Nephron progenitor cell (in vitro differentiated cells): ENCODE measurements at regions not wholly inside any gene's neighbourhood (a gene's known extent, or its start where the extent isn't known, plus 50 kb on each side); places are given as distances from the start of the nearest gene placed in this dataset.

Experiments used
- DNase-seq: peaks from one replicate; pipeline ENCODE4 v3.0.0; 2021
- H3K27ac Mint-ChIP-seq: 2 replicates; pipeline ENCODE4 v1.8.0; 2021; ENCODE audit warnings: mild to moderate bottlenecking, moderate library complexity, mixed read lengths
- H3K27me3 Mint-ChIP-seq: 2 replicates; pipeline ENCODE4 v1.8.0; 2021; ENCODE audit warnings: mild to moderate bottlenecking, low read depth, mixed read lengths; ENCODE audit not compliant: poor library complexity
- H3K36me3 Mint-ChIP-seq: 2 replicates; pipeline ENCODE4 v1.8.0; 2021; ENCODE audit warnings: low read depth, mixed read lengths
- H3K4me1 Mint-ChIP-seq: 2 replicates; pipeline ENCODE4 v1.8.0; 2021; ENCODE audit warnings: mixed read lengths
- H3K4me3 Mint-ChIP-seq: 2 replicates; pipeline ENCODE4 v1.8.0; 2021; ENCODE audit warnings: mild to moderate bottlenecking, moderate library complexity, mixed read lengths
- H3K9me3 Mint-ChIP-seq: 2 replicates; pipeline ENCODE4 v1.8.0; 2021; ENCODE audit warnings: mild to moderate bottlenecking, moderate library complexity, mixed read lengths
- TF ChIP-seq, protein P1 (sequence below): fragments of 200-600 bp; sonication (generic); IDR thresholded peaks from 2 replicates; pipeline ENCODE4 v1.5.0; 2021; ENCODE audit warnings: antibody characterized with exemption

DNA sequence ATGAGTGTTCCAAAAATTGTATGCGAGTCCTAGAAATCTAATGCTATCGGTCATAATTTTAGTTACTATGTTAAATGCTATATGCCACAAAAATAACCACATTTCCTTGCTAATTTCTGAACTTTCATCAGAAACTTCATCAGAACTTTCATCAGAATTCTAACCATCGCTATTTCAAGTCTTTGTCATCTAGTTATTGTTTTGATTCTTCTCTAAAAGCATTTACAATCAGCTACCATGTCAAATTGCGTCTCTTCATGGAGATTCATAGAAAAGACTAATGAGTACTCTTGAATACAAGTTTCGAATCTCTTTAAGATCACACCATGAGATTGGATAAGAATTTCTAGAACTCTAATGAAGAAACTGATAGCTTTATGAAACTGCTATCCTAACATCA lies 52.7 kb upstream of the TM9SF2 start:
- no peak for DNase-seq
- H3K4me3 Mint-ChIP-seq = no peak overlapping the region
- H3K27ac Mint-ChIP-seq = no peak overlapping the region
- H3K27me3 Mint-ChIP-seq = peaks cover 8% of the 10 kb centered on the region
- TF ChIP-seq, protein P1, sequence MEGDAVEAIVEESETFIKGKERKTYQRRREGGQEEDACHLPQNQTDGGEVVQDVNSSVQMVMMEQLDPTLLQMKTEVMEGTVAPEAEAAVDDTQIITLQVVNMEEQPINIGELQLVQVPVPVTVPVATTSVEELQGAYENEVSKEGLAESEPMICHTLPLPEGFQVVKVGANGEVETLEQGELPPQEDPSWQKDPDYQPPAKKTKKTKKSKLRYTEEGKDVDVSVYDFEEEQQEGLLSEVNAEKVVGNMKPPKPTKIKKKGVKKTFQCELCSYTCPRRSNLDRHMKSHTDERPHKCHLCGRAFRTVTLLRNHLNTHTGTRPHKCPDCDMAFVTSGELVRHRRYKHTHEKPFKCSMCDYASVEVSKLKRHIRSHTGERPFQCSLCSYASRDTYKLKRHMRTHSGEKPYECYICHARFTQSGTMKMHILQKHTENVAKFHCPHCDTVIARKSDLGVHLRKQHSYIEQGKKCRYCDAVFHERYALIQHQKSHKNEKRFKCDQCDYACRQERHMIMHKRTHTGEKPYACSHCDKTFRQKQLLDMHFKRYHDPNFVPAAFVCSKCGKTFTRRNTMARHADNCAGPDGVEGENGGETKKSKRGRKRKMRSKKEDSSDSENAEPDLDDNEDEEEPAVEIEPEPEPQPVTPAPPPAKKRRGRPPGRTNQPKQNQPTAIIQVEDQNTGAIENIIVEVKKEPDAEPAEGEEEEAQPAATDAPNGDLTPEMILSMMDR = no peak
- peaks cover 6% of the 10 kb centered on the region for H3K9me3 Mint-ChIP-seq
- peaks cover 18% of the 10 kb centered on the region for H3K4me1 Mint-ChIP-seq
- peaks cover 6% of the 10 kb centered on the region for H3K36me3 Mint-ChIP-seq

DNA sequence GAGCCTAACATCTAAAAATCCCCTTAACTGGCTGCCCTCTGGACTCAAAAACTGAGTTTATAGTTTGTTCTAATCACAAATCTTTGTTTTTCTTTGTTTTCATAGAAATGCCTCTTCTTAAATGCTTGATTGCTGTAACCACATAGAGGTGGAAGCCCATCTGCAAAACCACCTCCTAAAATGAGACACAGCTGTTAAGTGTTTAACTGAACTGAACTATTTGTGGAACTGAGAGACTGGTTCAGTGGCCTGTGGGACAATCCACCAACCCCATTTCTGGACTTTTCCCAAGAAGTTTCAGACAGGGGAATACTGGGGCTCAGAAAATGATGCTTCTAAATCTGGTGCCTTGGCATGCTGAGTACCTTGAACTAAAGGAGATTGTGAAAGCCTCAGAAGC lies 50.9 kb upstream of the TM9SF2 start:
- Mint-ChIP-seq H3K4me3 (no peak overlapping the region), H3K27me3 (peaks cover 6% of the 10 kb centered on the region), H3K27ac (no peak overlapping the region), H3K9me3 (peaks cover 19% of the 10 kb centered on the region), H3K4me1 (peaks cover 19% of the 10 kb centered on the region), H3K36me3 (peaks cover 10% of the 10 kb centered on the region)
- no peak for DNase-seq
- TF ChIP-seq, protein P1 = no peak
